K562 (cell line): ENCODE measurements at regions not wholly inside any gene's neighbourhood (a gene's known extent, or its start where the extent isn't known, plus 50 kb on each side); places are given as distances from the start of the nearest gene placed in this dataset.

Source experiments
- ATAC-seq: fragments of 200-7000 bp; cut with Tn5 transposase; 3 replicates; pipeline ENCODE4 v1.9.1; 2020; ENCODE audit warnings: moderate library complexity
- BruUV-seq: library from RNA; stranded (reverse); fragments of 400-500 nt; replicated peaks from 2 replicates; lab custom pipeline; 2021; lab: Mats Ljungman, UMichigan
- CTCF ChIA-PET: fragments of 300-600 bp; formaldehyde crosslinking; extraction: SDS; loops from one replicate; lab custom pipeline; 2021; ENCODE audit warnings: low intra/inter-chr PET ratio; lab: Yijun Ruan, JAX
- POLR2A ChIA-PET: fragments of 300-600, 350-650 bp; sonication (Branson Sonifier 250); formaldehyde crosslinking; extraction: SDS; loops from one replicate; lab custom pipeline; 2021; ENCODE audit warnings: antibody characterized with exemption, inconsistent platforms; lab: Yijun Ruan, JAX
- DNase-seq, 4 experiments: peaks; one replicate each; pipeline versions ENCODE4 v3.0.0 to v3.0.0-alpha.2; 2011 to 2018; ENCODE audit warnings: low spot score in 3 of 4, mixed read lengths in 3 of 4; ENCODE audit errors: extremely low read depth in 1 of 4
- FAIRE-seq: peaks from 2 replicates; lab custom pipeline; 2011; peaks lifted over from hg19 to GRCh38; lab: Jason Lieb, UNC
- H2AFZ ChIP-seq: 2 replicates; pipeline ENCODE4 v1.6.0; 2011; ENCODE audit warnings: low read depth, low read length, control low read depth, inconsistent platforms
- H3K27ac ChIP-seq: fragments of 200-600 bp; 3 replicates; pipeline ENCODE4 v1.8.0; 2011; ENCODE audit warnings: low read depth, mild to moderate bottlenecking, control low read depth, inconsistent platforms, low read length, moderate library complexity, mixed read lengths; ENCODE audit errors: extremely low read depth
- H3K27me3 ChIP-seq, 2 experiments: fragments of 300-600 bp in 1 of 2; 2 replicates in 1 of 2; 3 replicates in 1 of 2; pipeline versions ENCODE4 v1.6.0 to v1.8.0; 2011; ENCODE audit warnings: inconsistent platforms in 2 of 2, low read length in 2 of 2, mild to moderate bottlenecking in 1 of 2, mixed read lengths in 1 of 2, moderate library complexity in 1 of 2; ENCODE audit not compliant: control insufficient read depth in 2 of 2, insufficient read depth in 2 of 2
- H3K36me3 ChIP-seq: fragments of 300-600 bp; 3 replicates; pipeline ENCODE4 v1.8.0; 2011; ENCODE audit warnings: mild to moderate bottlenecking, low read length, inconsistent platforms; ENCODE audit not compliant: control insufficient read depth, insufficient read depth
- H3K4me1 ChIP-seq, 2 experiments: fragments of 200-600 bp in 1 of 2; replicated peaks in 1 of 2; 2 replicates in 1 of 2; 3 replicates in 1 of 2; pipeline versions ENCODE4 v1.5.1 to v1.8.0; 2011; ENCODE audit warnings: inconsistent platforms in 2 of 2, low read length in 2 of 2, mild to moderate bottlenecking in 1 of 2, mixed read lengths in 1 of 2, moderate library complexity in 1 of 2; ENCODE audit not compliant: control insufficient read depth in 2 of 2, insufficient read depth in 2 of 2
- H3K4me2 ChIP-seq: 2 replicates; pipeline ENCODE4 v1.6.1; 2011; ENCODE audit warnings: low read length, control low read depth, inconsistent platforms, mixed read lengths; ENCODE audit not compliant: insufficient read depth
- H3K4me3 ChIP-seq: fragments of 200-600 bp; sonication (generic), shearing (Covaris generic); 2 replicates; pipeline ENCODE4 v1.5.1; 2016; ENCODE audit warnings: control low read depth, inconsistent platforms
- H3K79me2 ChIP-seq: fragments of 200-600 bp; 3 replicates; pipeline ENCODE4 v1.8.0; 2011; ENCODE audit warnings: low read length, inconsistent platforms; ENCODE audit not compliant: control insufficient read depth, insufficient read depth
- H3K9ac ChIP-seq, 2 experiments: 2 replicates each; pipeline versions ENCODE4 v1.6.0 to v1.6.1; 2011; ENCODE audit warnings: low read depth in 2 of 2, low read length in 2 of 2, control low read depth in 1 of 2, inconsistent platforms in 1 of 2, mild to moderate bottlenecking in 1 of 2, mixed read lengths in 1 of 2; ENCODE audit not compliant: insufficient read depth in 1 of 2
- H3K9me1 ChIP-seq: one replicate; pipeline ENCODE4 v1.6.0; 2011; ENCODE audit warnings: inconsistent platforms, mild to moderate bottlenecking, low read length, moderate library complexity; ENCODE audit not compliant: control insufficient read depth, insufficient read depth
- H3K9me3 ChIP-seq: replicated peaks from 2 replicates; pipeline ENCODE4 v1.5.1; 2011; ENCODE audit warnings: low read depth, low read length, inconsistent platforms; ENCODE audit not compliant: control insufficient read depth, insufficient read depth
- H4K20me1 ChIP-seq: replicated peaks from 2 replicates; pipeline ENCODE4 v1.6.1; 2011; ENCODE audit warnings: low read length, inconsistent platforms, mixed read lengths; ENCODE audit not compliant: control insufficient read depth, insufficient read depth
- C11orf30 ChIP-seq: fragments of 450-650 bp; IDR thresholded peaks from 2 replicates; pipeline ENCODE4 v1.6.1; 2016; ENCODE audit warnings: low read depth, mild to moderate bottlenecking
- ESRRA ChIP-seq: fragments of 450-650 bp; IDR thresholded peaks from 2 replicates; pipeline ENCODE4 v1.6.1; 2014; ENCODE audit warnings: low read depth, mild to moderate bottlenecking, moderate library complexity, borderline replicate concordance
- GTF2E2 ChIP-seq: fragments of 200-800 bp; sonication (Bioruptor generic); IDR thresholded peaks from 2 replicates; pipeline ENCODE4 v1.6.1; 2016; ENCODE audit warnings: missing genetic modification characterization, missing compliant biosample characterization
- LARP7 ChIP-seq: fragments of 450-650 bp; IDR thresholded peaks from 2 replicates; pipeline ENCODE4 v1.6.1; 2016
- MAFF ChIP-seq: IDR thresholded peaks from 2 replicates; pipeline ENCODE4 v1.6.1; 2012; ENCODE audit warnings: low read length, improper control_type of control experiment
- MAFG ChIP-seq: fragments of 450-650 bp; conservative IDR thresholded peaks from 2 replicates; pipeline ENCODE4 v1.6.1; 2016; ENCODE audit warnings: missing genetic modification characterization, missing compliant biosample characterization
- MIER1 ChIP-seq: fragments of 450-650 bp; IDR thresholded peaks from 2 replicates; pipeline ENCODE4 v1.6.1; 2016; ENCODE audit warnings: antibody characterized with exemption, mild to moderate bottlenecking, low read depth
- SMAD4 ChIP-seq: fragments of 250-450 bp; sonication (Bioruptor Pico); conservative IDR thresholded peaks from 2 replicates; pipeline ENCODE4 v1.8.0; 2021; ENCODE audit warnings: inconsistent platforms, mild to moderate bottlenecking, moderate library complexity
- TCF7L2 ChIP-seq: fragments of 150-350 bp; IDR thresholded peaks from 2 replicates; pipeline ENCODE4 v1.6.1; 2016; ENCODE audit warnings: low read depth, mild to moderate bottlenecking, low read length, moderate library complexity
- ZNF316 ChIP-seq: fragments of 450-650 bp; IDR thresholded peaks from 2 replicates; pipeline ENCODE4 v1.6.1; 2016
- WGBS: fragments of 100-300 bp; shearing (Covaris generic); methylation state at CpG from one replicate; pipeline ENCODE4 v1.1.6; 2016; ENCODE audit warnings: low coverage, mixed read lengths; ENCODE audit not compliant: insufficient coverage; ENCODE audit errors: missing lambda C conversion rate; 5-methylcytosine and 5-hydroxymethylcytosine counted together
- in situ Hi-C: fragments of 300-500 bp; cut with MboI; formaldehyde crosslinking; loops from 4 replicates; pipeline ENCODE4 v1.15.0; 2018; ENCODE audit warnings: inconsistent platforms, mixed read lengths
- intact Hi-C: fragments of 100-400 bp; cut with micrococcal nuclease; formaldehyde crosslinking; loops from 2 replicates; pipeline ENCODE4 v1.14.2; 2022

- Histone ChIP-seq H3K36me3 (no peaks in the 10 kb centered on the region), H3K4me3 (no peak overlapping the region), H3K79me2 (no peaks in the 10 kb centered on the region), H3K4me1 (0 out of 5 replicates have a peak, but pooled peaks cover 0 to 4% of the 10 kb centered on the region in 2 experiments), H3K27me3 (peaks cover 13 to 40% of the 10 kb centered on the region in 2 experiments), H3K9me1 (no peaks in the 10 kb centered on the region), H3K9ac (no peak overlapping the region), H2AFZ (no peak overlapping the region), H3K27ac (no peak overlapping the region), H4K20me1 (no peaks in the 10 kb centered on the region), H3K9me3 (no peaks in the 10 kb centered on the region), H3K4me2 (no peak overlapping the region)
- CTCF ChIA-PET = no interaction called here
- DNase-seq = no peak
- intact Hi-C loops (no loop called here), in situ Hi-C loops (no loop called here)
- TF ChIP-seq MIER1 = 0 out of 2 replicates have a peak, but pooled peaks have one; percentile 74
- no peak for TF ChIP-seq LARP7
- TF ChIP-seq MAFG = peak; percentile 47; the same call in 1 of the 2 replicates
- peak; percentile 10; the same call in 1 of the 2 replicates for TF ChIP-seq MAFF
- peak; percentile 52; the same call in 1 of the 2 replicates for TF ChIP-seq C11orf30
- peak; percentile 66 for TF ChIP-seq ZNF316
- TF ChIP-seq ESRRA = peak; percentile 50
- no peak for TF ChIP-seq TCF7L2
- TF ChIP-seq GTF2E2 (tag) = no peak
- TF ChIP-seq SMAD4 (CRISPR knock-in tag) = no peak
- no peak for FAIRE-seq
- ATAC-seq = no peak
- POLR2A ChIA-PET = no interaction called here
- no TSS peak for BruUV-seq
- 11% methylated on average over 9 of the region's 9 CpGs for WGBS
These were observed 99.5 kb downstream of the NCR2 start for GRCh38 chr6:41434803-41435481.
